ENCODE measurements at regions not wholly inside any gene's neighbourhood (a gene's known extent, or its start where the extent isn't known, plus 50 kb on each side); places are given as distances from the start of the nearest gene placed in this dataset.
"Not testable (repeated sequence)": the region's sequence is repeated elsewhere in the genome, so short reads cannot be mapped to it uniquely, and the experiment has no call there.

GRCh38 chr2:215889240-215889969 is 123.9 kb downstream of the MREG start:
- DNase-seq: not testable (repeated sequence)

GRCh38 chr2:215888680-215889079 is 124.7 kb downstream of the MREG start:
- DNase-seq: no peak

- no peak for DNase-seq
Observed at GRCh38 chr2:215887303-215887702, 126.0 kb downstream of the MREG start.

- DNase-seq: no peak
Observed at GRCh38 chr2:215886022-215886421, 127.3 kb downstream of the MREG start.

- no peak for DNase-seq
Observed at GRCh38 chr2:215885536-215885935, 127.8 kb downstream of the MREG start.

GRCh38 chr2:215884451-215885087 is 128.8 kb downstream of the MREG start:
- no peak for DNase-seq

- DNase-seq: no peak
Observed at GRCh38 chr2:215883799-215884198, 129.6 kb downstream of the MREG start.

- DNase-seq: no peak
Observed at GRCh38 chr2:215882689-215883088, 130.7 kb downstream of the MREG start.

GRCh38 chr2:215881582-215881981 is 131.8 kb downstream of the MREG start:
- DNase-seq: no peak

GRCh38 chr2:215880970-215881369 is 132.4 kb downstream of the MREG start:
- no peak for DNase-seq

GRCh38 chr2:215879977-215880940 is 133.1 kb downstream of the MREG start:
- no peak for DNase-seq

- no peak for DNase-seq
Observed at GRCh38 chr2:215879331-215879730, 134.0 kb downstream of the MREG start.

- no peak for DNase-seq
Observed at GRCh38 chr2:215878476-215879063, 134.8 kb downstream of the MREG start.

GRCh38 chr2:215876937-215877238 is 136.5 kb downstream of the MREG start:
- DNase-seq: no peak

GRCh38 chr2:215876139-215876936 is 137.0 kb downstream of the MREG start:
- DNase-seq: no peak

- no peak for DNase-seq
Observed at GRCh38 chr2:215874418-215874817, 138.9 kb downstream of the MREG start.

GRCh38 chr2:215870986-215871385 is 142.4 kb downstream of the MREG start:
- no peak for DNase-seq

- DNase-seq: no peak
Observed at GRCh38 chr2:215870088-215870490, 143.3 kb downstream of the MREG start.

- no peak for DNase-seq
Observed at GRCh38 chr2:215868846-215869543, 144.4 kb downstream of the MREG start.

GRCh38 chr2:215866606-215867005 is 146.7 kb downstream of the MREG start:
- no peak for DNase-seq

GRCh38 chr2:215863687-215864086 is 149.7 kb downstream of the MREG start:
- no peak for DNase-seq

GRCh38 chr2:215862351-215862771 is 151.0 kb downstream of the MREG start:
- no peak for DNase-seq
